ENCODE measurements at regions not wholly inside any gene's neighbourhood (a gene's known extent, or its start where the extent isn't known, plus 50 kb on each side); places are given as distances from the start of the nearest gene placed in this dataset.

GRCh38 chr12:42902001-42902400 is 312.5 kb upstream of the PRICKLE1 start:
- H3K27ac ChIP-seq (ENCODE audit: insufficient read length, low read depth, low read length), result no peak overlapping the region
- H3K4ac ChIP-seq (ENCODE audit: low read depth, low read length), result no peak overlapping the region
- H3K56ac ChIP-seq (ENCODE audit: insufficient read length, low read depth, low read length), result no peak overlapping the region
- H4K20me1 ChIP-seq (ENCODE audit: control insufficient read depth, insufficient read depth, insufficient read length), result no peaks in the 10 kb centered on the region
- no peak overlapping the region for H3K14ac ChIP-seq (ENCODE audit: insufficient read depth, low read length)
- no peak overlapping the region for H3T11ph ChIP-seq (ENCODE audit: low read length)
- H4K8ac ChIP-seq (replicated peaks; ENCODE audit: insufficient read length, low read depth, low read length), result no peak overlapping the region
- no peak overlapping the region for H2BK12ac ChIP-seq (ENCODE audit: insufficient read length, low read depth, low read length)
- Mint-ChIP-seq H3K9me3 (peaks cover 6% of the 10 kb centered on the region in 2 experiments; a peak in 3 of 5 replicates), H3K4me1 (peaks cover 6 to 7% of the 10 kb centered on the region in 2 experiments; a peak in 2 of 4 replicates), H3K27me3 (ENCODE audit: low read depth) (no peaks in the 10 kb centered on the region; the same call in 1 of the 2 replicates), H3K27ac (no peak overlapping the region), H3K36me3 (ENCODE audit: insufficient read depth in 1 of 3, low read depth in 3 of 3) (peaks cover 0 to 8% (median 0%) of the 10 kb centered on the region in 3 experiments; a peak in 1 of 7 replicates), H3K4me3 (no peak overlapping the region)
- no peak overlapping the region for H3K18ac ChIP-seq (ENCODE audit: insufficient read length, low read depth, low read length)
- no peak overlapping the region for H4K5ac ChIP-seq (ENCODE audit: insufficient read length, low read depth, low read length)
- H2BK15ac ChIP-seq (ENCODE audit: low read depth, low read length), result no peak overlapping the region
- no peak overlapping the region for H2AFZ ChIP-seq (ENCODE audit: low read length)
- no peaks in the 10 kb centered on the region for H3K9me3 ChIP-seq (ENCODE audit: control insufficient read depth, low read depth, low read length)
- H2BK20ac ChIP-seq (ENCODE audit: low read depth, low read length, poor library complexity, severe bottlenecking), result no peak overlapping the region
- DNase-seq, result no peak
- H3K79me1 ChIP-seq (ENCODE audit: insufficient read depth, low read depth, low read length, poor library complexity, severe bottlenecking), result no peaks in the 10 kb centered on the region
- no peaks in the 10 kb centered on the region for H3K23me2 ChIP-seq (ENCODE audit: insufficient read length, low read depth, low read length, poor library complexity, severe bottlenecking)
- no peak overlapping the region for H2AK5ac ChIP-seq (ENCODE audit: insufficient read length, low read length)
- H3K9ac ChIP-seq (ENCODE audit: extremely low read depth, insufficient read length, low read length), result no peak overlapping the region
- H3K27me3 ChIP-seq (ENCODE audit: insufficient read depth, low read length), result no peaks in the 10 kb centered on the region
- no peak overlapping the region for H3K23ac ChIP-seq (ENCODE audit: insufficient read length, low read depth, low read length)
- WGBS (ENCODE audit: extremely low coverage, insufficient read length, low lambda C conversion rate), result no CpG with 5 or more reads among the region's 2 CpGs
- H3K79me2 ChIP-seq (ENCODE audit: insufficient read depth, low read length), result no peaks in the 10 kb centered on the region
- no peak overlapping the region for H2BK120ac ChIP-seq (ENCODE audit: low read depth, low read length, poor library complexity, severe bottlenecking)
- H3K4me2 ChIP-seq (ENCODE audit: insufficient read depth, insufficient read length, low read length), result no peak overlapping the region
- TF ChIP-seq CTCF (conservative IDR thresholded peaks at IDR 0.05), result no peak
- no peaks in the 10 kb centered on the region for H3K4me1 ChIP-seq (ENCODE audit: insufficient read depth, low read length)
- H4K91ac ChIP-seq (ENCODE audit: insufficient read length, low read depth, low read length), result no peak overlapping the region
- H2BK5ac ChIP-seq (ENCODE audit: insufficient read length, low read length), result no peak overlapping the region
